ENCODE measurements at regions not wholly inside any gene's neighbourhood (a gene's known extent, or its start where the extent isn't known, plus 50 kb on each side); places are given as distances from the start of the nearest gene placed in this dataset.

GRCh38 chr19:31119951-31120690 lies 229.1 kb downstream of the TSHZ3 start:
- no peak for DNase-seq (ENCODE audit: low read depth in 2 of 2)

DNA sequence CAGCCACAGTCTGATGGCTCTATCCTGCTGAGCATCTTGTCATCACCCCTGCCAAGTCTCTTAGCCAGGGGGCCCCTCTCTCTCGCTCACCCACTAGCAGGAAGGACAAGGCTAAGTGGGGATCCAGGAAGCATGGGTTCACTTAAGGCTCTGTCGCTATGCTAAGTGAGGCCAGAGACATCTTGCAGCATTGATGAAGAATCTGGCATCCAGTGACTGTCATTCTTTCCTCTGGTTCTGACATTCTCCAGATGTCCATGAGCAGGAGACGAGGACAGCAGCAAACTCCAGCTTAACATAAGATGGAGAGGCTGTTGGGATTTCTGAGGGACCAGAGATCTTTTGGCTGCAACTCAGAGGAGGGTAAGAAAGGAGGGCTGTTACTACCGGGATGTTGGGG lies 230.2 kb downstream of the TSHZ3 start:
- DNase-seq (ENCODE audit: low read depth in 2 of 2) = no peak

- no peak for DNase-seq (ENCODE audit: low read depth in 2 of 2)
Observed at GRCh38 chr19:31118287-31118955, 230.8 kb downstream of the TSHZ3 start.

GRCh38 chr19:31114585-31114984 lies 234.7 kb downstream of the TSHZ3 start:
- no peak for DNase-seq (ENCODE audit: low read depth in 2 of 2)

- DNase-seq (ENCODE audit: low read depth in 2 of 2) = no peak
Observed at GRCh38 chr19:31113293-31113692, 235.9 kb downstream of the TSHZ3 start.

GRCh38 chr19:31112158-31112557 lies 237.1 kb downstream of the TSHZ3 start:
- DNase-seq (ENCODE audit: low read depth in 2 of 2) = no peak

- DNase-seq (ENCODE audit: low read depth in 2 of 2) = no peak
Observed at GRCh38 chr19:31111741-31112140, 237.5 kb downstream of the TSHZ3 start.

DNA sequence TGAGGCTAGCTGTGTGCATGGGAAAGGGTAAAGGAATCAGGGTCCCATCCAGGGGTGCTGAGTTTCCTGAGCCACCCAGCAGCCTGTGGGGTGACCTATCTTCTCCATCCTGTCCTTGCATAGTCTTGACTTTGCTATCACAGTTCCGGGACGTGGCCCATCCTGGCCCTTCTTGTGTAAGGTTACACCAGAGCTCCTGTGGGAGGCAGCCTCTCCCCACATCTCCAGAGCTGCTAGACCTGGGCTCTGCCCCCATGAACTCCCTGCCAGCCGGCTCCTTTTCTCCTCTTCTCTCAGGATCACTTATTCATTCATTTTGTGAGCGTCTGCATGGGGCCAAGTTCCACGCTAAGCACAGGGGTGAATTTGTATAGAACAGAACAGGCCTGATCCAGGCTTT lies 238.9 kb downstream of the TSHZ3 start:
- DNase-seq (ENCODE audit: low read depth in 2 of 2) = no peak

DNA sequence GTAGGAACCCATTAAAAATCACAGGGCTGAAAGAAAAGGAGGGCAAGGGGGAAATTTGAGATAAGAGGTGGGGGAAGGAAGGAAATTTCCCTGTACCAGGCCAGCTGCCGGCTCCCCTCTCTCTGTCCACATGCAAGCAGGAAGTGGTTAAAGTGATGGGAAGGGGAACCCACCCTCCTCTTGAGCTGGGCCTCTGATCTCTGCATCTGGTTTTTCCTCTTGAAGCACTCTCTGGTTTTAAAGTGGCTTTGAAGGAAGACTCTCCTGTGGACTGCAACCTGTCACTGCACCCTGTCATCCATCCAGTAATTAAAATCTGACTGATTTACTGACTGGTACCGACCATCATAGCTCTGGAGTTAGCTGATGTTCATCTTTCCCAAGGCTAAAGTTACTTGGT lies 239.6 kb downstream of the TSHZ3 start:
- no peak for DNase-seq (ENCODE audit: low read depth in 2 of 2)

DNA sequence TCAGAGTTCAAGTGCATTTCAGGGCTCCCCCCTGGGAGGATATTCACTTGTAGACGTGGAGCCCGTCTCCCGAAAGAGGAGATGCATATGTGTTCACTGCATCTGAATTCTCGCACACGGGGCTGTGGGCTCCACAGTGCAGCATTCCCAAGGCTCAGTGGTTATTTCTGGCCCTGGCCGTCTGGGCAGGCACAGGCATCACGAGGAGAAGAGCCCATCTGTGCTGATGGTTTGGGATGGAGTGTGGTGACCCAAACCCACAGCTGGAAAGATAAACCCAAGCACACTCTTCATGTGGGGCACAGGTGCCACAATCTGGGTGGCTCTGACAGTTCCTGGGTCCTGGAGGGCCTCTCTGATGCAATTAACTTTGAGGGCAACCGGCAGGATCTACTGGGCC lies 242.1 kb downstream of the TSHZ3 start:
- DNase-seq (ENCODE audit: low read depth in 2 of 2) = no peak

DNA sequence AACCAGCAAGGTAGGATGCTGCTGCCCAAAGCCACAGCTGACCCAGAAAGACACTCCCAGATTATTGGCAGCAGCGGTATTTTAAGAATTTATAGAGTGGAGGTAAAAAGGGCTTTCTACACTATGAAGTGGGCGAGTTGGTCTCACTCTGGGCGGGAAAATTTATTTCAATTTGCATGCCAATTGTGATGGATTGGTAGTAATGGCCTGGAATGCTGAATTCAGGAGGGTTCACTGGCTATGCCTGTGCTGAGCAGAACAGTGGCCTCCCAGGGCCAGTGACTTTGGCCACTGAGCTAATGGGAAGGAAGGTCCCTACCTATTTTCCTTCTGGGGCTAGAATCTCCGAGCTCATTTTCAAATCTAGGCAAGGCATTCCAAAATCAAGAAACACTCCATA lies 243.5 kb downstream of the TSHZ3 start:
- no peak for DNase-seq (ENCODE audit: low read depth in 2 of 2)

DNA sequence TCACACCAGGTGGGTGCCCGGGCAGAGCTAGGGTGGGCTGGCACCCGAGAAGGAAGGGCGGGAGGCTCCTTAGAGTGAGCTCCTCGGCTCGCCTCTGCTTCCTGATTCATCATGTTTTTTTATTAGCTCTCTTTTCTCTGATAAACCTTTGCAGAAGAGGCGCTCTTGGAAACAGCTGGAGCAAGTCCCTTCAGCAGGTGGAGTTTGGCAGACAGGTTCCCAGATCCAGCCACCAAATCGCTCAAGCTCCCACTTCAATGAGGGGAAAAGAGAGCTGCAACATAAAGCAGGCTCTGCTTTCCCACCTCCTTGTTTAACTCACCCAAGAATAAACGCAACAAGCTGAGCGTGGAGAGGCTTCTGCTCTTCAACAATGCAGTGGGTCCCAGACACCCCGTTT lies 244.8 kb downstream of the TSHZ3 start:
- DNase-seq (ENCODE audit: low read depth in 2 of 2) = no peak

GRCh38 chr19:31103228-31103627 lies 246.0 kb downstream of the TSHZ3 start:
- no peak for DNase-seq (ENCODE audit: low read depth in 2 of 2)

DNA sequence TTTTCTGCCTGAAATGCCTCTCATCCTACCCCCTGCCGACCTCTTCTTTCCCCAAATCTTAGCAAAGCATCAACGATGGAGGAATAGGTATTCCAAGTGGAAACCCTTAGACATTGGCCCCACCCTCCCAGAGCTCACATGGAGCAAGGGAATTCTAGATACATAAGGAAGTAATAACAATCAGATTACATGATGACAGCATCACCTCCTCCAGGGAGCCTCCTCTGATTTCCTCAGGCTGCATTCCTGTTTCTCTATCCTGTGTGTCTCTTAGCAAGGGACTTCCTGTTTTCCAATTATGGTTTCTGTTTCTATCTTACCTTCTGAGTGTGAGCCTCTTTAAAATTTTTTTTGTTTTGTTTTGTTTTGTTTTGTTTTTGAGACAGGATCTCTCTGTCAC lies 246.6 kb downstream of the TSHZ3 start:
- DNase-seq (ENCODE audit: low read depth in 2 of 2) = no peak

- DNase-seq (ENCODE audit: low read depth in 2 of 2) = no peak
Observed at GRCh38 chr19:31100981-31101380, 248.3 kb downstream of the TSHZ3 start.

- DNase-seq (ENCODE audit: low read depth in 2 of 2) = no peak
Observed at GRCh38 chr19:31100206-31100590, 249.0 kb downstream of the TSHZ3 start.

GRCh38 chr19:31099515-31100205 lies 249.6 kb downstream of the TSHZ3 start:
- DNase-seq (ENCODE audit: low read depth in 2 of 2) = no peak

DNA sequence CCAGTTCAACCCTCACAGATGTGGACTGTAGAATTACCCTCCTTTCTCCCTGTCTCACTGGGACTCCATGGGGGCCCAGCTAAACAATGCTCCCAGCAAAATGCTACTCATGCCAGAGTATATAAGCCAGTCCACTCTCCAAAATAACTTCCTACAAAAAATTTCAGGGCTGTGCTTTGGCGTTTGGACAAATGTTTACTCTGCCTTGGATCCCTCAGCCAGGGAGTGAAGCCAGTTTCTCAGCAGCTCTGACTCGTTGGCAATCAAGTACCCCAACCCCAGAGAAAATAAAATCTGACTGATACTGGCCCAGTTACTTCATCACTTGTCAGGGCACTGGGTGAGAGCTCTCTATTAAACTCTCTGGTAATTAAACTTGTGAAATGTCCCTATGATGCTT lies 250.4 kb downstream of the TSHZ3 start:
- no peak for DNase-seq (ENCODE audit: low read depth in 2 of 2)

GRCh38 chr19:31096935-31097545 lies 252.2 kb downstream of the TSHZ3 start:
- DNase-seq (ENCODE audit: low read depth in 2 of 2) = no peak

- DNase-seq (ENCODE audit: low read depth in 2 of 2) = no peak
Observed at GRCh38 chr19:31096062-31096830, 253.0 kb downstream of the TSHZ3 start.

DNA sequence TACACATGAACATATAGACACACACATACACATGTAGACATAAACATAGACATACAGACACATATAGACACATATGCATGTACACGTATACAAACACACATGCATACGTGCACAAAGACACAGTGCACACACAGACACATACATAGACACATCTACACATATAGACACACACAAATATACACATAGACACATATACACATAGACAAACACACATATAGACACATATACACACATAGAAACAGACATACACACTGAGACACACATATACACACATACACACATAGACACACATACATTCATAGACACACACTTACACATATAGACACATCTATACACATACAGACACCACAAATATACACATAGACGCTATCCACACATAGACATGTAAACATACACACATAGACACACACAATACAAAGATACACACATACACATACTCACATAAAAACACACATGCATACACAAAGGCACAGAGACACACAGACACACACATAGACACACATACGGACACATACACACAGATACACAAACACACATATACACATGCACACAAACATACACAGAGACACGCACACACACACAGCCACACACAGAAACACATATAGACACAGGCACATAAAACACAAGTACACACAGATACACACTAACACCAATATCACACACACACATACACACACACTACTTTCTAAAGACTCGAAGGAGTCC lies 254.0 kb downstream of the TSHZ3 start:
- DNase-seq (ENCODE audit: low read depth in 2 of 2) = no peak

Data from activated CD8-positive, alpha-beta memory T cell treated with anti-CD3 and anti-CD28 coated beads for 4 hours (primary cell).